ENCODE measurements at regions not wholly inside any gene's neighbourhood (a gene's known extent, or its start where the extent isn't known, plus 50 kb on each side); places are given as distances from the start of the nearest gene placed in this dataset.

DNA sequence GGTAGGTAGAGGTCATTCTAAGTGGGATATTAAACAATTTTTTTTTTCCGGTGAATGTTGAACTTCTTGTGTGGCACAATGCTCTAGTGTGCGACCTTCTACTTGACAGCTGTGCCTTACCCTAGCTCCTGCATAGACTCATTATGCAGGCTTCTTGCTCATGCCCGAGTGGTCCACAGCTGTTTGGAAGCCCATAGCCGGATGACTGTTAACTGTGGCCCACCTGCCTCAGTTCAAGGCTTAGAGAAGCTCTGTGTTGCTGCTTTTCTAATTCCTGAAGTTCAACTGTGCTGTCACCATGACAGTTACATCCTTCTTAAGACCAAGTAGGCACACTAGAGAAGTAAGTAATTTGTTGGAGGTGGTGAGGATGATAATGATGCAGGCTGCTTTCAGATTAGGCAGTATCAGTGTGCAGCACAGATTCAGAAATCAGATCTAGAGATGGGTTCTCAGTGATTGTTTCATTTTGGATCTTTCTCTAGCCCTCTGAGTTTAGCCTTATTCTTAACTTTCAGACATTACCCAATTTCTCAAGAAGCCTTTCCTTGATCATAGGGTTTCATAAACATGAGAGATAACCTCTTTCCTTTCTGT lies 278.4 kb downstream of the PHF14 start:
- no peak overlapping the region for H3K4me3 ChIP-seq (ENCODE audit: control insufficient read depth, low read depth, low read length)
- DNase-seq (ENCODE audit: low read depth): no peak
- TF ChIP-seq, protein P1, sequence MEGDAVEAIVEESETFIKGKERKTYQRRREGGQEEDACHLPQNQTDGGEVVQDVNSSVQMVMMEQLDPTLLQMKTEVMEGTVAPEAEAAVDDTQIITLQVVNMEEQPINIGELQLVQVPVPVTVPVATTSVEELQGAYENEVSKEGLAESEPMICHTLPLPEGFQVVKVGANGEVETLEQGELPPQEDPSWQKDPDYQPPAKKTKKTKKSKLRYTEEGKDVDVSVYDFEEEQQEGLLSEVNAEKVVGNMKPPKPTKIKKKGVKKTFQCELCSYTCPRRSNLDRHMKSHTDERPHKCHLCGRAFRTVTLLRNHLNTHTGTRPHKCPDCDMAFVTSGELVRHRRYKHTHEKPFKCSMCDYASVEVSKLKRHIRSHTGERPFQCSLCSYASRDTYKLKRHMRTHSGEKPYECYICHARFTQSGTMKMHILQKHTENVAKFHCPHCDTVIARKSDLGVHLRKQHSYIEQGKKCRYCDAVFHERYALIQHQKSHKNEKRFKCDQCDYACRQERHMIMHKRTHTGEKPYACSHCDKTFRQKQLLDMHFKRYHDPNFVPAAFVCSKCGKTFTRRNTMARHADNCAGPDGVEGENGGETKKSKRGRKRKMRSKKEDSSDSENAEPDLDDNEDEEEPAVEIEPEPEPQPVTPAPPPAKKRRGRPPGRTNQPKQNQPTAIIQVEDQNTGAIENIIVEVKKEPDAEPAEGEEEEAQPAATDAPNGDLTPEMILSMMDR (IDR thresholded peaks at IDR 0.05; ENCODE audit: control insufficient read depth, insufficient read depth, low read depth, low read length, missing control alignments): no peak

DNA sequence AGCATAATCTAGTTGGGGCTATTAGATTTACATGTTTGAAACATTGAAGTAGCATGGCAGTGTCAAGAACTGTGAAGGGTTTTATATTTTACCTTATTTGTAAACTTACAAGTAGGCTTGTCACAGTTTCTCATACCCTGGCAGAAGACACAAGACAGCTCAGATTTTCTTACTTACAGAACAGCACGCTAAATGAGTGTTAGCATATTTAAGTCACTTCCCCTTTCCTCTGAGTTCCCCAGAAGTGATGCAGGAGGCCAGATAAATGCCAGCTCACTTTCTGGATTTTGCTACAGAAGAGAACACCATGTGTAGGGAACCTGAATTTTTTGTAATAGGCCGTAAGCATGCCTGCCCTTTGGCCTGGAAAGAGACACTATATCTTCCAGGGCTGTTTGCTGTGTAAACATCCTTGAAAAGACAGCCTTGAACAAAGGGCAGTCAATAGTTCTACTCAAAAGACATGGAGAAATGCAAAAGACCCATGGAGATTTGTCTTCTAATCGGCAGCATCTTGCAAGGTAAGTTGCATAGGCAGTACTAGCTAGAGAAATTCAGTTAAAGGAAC lies 279.1 kb downstream of the PHF14 start:
- no peak overlapping the region for H3K4me3 ChIP-seq (ENCODE audit: control insufficient read depth, low read depth, low read length)
- DNase-seq (ENCODE audit: low read depth): no peak
- TF ChIP-seq, protein P1 (IDR thresholded peaks at IDR 0.05; ENCODE audit: control insufficient read depth, insufficient read depth, low read depth, low read length, missing control alignments): no peak

DNA sequence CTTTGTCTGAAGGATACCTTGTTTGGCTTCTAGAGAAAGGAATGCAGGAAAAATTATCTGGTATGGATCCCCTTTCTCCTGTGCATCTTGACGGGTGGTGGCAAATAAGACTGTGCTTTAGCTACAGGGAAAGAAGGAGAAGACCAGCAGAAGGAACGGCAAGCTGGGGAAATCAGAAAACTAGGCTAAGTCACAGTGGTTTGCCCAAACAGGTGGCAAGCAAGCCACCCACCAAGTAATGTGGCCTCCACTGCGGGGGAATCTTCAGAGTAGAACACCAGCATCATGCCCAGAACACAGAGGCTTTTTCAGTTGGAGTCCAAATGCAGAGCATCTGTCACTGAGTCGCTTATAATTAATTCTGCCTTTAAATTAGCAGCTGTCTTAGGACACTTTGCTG lies 282.8 kb downstream of the PHF14 start:
- no peak overlapping the region for H3K4me3 ChIP-seq (ENCODE audit: control insufficient read depth, low read depth, low read length)
- TF ChIP-seq, protein P1 (IDR thresholded peaks at IDR 0.05; ENCODE audit: control insufficient read depth, insufficient read depth, low read depth, low read length, missing control alignments): no peak
- no peak for DNase-seq (ENCODE audit: low read depth)

DNA sequence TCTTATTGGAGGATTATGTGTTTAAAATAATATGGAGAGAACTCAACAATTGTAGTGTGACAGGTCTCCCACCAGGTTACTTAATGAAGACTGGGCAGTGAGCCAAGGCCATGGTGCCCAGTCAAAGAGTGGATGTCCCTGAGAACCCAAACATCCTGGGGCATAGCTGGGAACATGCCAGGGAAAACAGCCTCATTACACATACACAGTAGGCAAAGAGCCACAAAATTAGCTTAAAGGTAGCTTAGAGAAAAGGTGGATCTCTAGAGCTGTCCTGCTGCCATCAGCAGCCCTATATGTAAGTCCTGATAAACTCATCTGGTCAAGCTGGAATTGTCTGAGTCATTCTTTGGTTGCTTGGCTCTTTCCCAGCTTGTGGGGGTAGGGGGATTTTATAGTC lies 287.8 kb downstream of the PHF14 start:
- no peak for DNase-seq (ENCODE audit: low read depth)
- no peak overlapping the region for H3K4me3 ChIP-seq (ENCODE audit: control insufficient read depth, low read depth, low read length)
- TF ChIP-seq, protein P1 (IDR thresholded peaks at IDR 0.05; ENCODE audit: control insufficient read depth, insufficient read depth, low read depth, low read length, missing control alignments): no peak

DNA sequence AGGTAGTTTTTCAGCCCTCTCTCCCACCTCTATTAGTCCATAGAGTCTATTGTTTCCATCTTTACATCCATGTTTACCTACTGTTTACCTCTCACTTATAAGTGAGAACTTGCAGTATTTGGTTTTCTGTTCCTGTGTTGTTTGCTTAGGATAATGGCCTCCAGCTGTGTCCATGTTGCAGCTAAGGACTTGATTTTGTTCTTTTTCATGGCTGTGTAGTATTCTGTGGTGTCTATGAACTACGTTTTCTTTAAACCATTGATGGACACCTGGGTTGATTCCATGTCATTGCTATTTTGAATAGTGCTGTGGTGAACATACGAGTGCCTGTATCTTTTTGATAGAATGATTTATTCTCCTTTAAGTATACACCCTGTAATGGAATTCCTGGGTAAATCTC lies 292.4 kb downstream of the PHF14 start:
- no peak overlapping the region for H3K4me3 ChIP-seq (ENCODE audit: control insufficient read depth, low read depth, low read length)
- DNase-seq (ENCODE audit: low read depth): no peak
- TF ChIP-seq, protein P1 (IDR thresholded peaks at IDR 0.05; ENCODE audit: control insufficient read depth, insufficient read depth, low read depth, low read length, missing control alignments): no peak

DNA sequence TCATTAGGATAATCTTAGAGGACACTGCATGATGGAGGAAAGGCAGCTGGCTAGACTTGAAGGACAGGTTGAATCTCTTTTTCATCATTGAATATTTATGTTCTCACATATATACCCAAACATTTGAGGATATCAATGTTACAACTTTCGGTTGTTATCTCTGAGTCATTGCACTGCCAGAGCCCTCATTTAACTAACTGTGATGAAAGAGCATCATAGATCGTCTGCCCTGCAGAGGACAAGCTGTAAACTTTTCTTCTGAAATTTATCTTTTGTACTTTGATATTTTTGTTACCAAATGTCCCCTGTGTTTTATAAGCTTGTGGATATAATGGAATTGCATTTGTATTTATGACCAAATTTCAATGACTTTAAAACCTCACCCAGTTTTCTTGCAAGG lies 298.7 kb downstream of the PHF14 start:
- H3K4me3 ChIP-seq (ENCODE audit: control insufficient read depth, low read depth, low read length): no peak overlapping the region
- DNase-seq (ENCODE audit: low read depth): no peak
- TF ChIP-seq, protein P1 (IDR thresholded peaks at IDR 0.05; ENCODE audit: control insufficient read depth, insufficient read depth, low read depth, low read length, missing control alignments): no peak
